ENCODE measurements at regions not wholly inside any gene's neighbourhood (a gene's known extent, or its start where the extent isn't known, plus 50 kb on each side); places are given as distances from the start of the nearest gene placed in this dataset.
"Not testable (repeated sequence)": the region's sequence is repeated elsewhere in the genome, so short reads cannot be mapped to it uniquely, and the experiment has no call there.

DNA sequence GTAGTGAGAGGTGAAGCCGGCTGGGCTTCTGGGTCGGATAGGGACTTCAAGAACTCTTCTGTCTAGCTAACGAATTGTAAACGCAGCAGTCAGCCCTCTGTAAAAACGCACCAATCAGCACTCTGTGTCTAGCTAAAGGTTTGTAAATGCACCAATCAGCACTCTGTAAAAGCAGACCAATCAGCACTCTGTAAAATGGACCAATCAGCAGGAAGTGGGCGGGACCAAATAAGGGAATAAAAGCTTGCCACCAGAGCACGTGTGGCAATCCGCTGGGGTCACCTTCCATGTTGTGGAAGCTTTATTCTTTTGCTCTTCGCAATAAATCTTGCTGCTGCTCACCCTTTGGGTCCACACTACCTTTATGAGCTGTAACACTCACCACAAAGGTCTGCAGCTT, 267.9 kb downstream of the INHBA start:
- FAIRE-seq; DNase-seq; H3K27me3 ChIP-seq (ENCODE audit: control insufficient read depth in 3 of 3, insufficient read depth in 3 of 3, low read length in 3 of 3); H3K27ac ChIP-seq (ENCODE audit: low read depth in 1 of 3, low read length in 2 of 3); H3K4me1 ChIP-seq (ENCODE audit: control insufficient read depth in 3 of 3, insufficient read depth in 2 of 3, low read depth in 1 of 3, low read length in 2 of 3); H3K9me3 ChIP-seq (ENCODE audit: control insufficient read depth in 2 of 2, insufficient read depth in 1 of 2, low read depth in 1 of 2, low read length in 1 of 2); H3K4me3 ChIP-seq (ENCODE audit: low read depth in 1 of 3, low read length in 3 of 3); H3K36me3 ChIP-seq (ENCODE audit: control insufficient read depth in 3 of 3, insufficient read depth in 2 of 3, low read depth in 1 of 3, low read length in 3 of 3): not testable (repeated sequence)
- WGBS, 3 donors = 71 to 80% (median 77%) methylated on average over 9 of the region's 9 CpGs

DNA sequence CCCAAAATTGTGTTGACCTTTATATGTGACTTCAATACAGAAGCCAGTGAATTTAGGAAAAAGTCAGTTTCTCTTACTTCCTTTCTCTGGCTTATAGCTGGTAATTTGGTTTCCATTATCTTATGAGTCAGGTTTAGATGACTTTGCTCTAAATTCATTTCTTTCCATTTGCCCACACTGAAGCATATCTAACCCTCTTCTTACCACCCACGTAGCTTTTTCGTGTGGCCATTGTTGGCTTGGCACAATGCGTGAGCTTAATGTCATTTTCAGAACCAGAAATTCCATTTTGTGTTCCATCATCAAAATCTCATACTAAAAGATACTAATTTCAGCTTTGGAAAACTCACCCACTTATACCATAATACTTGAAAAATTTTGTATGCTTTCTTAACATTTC, 271.2 kb downstream of the INHBA start:
- H3K27ac ChIP-seq (ENCODE audit: low read depth in 1 of 3, low read length in 2 of 3) = no peak overlapping the region
- H3K27me3 ChIP-seq (ENCODE audit: control insufficient read depth in 3 of 3, insufficient read depth in 3 of 3, low read length in 3 of 3) = no peaks in the 10 kb centered on the region
- 86 to 90% (median 87%) methylated on average over 3 of the region's 3 CpGs for WGBS, 3 donors
- H3K9me3 ChIP-seq (ENCODE audit: control insufficient read depth in 2 of 2, insufficient read depth in 1 of 2, low read depth in 1 of 2, low read length in 1 of 2) = peaks cover 0 to 5% of the 10 kb centered on the region in 2 donors
- no peak overlapping the region for H3K4me3 ChIP-seq (ENCODE audit: low read depth in 1 of 3, low read length in 3 of 3)
- H3K36me3 ChIP-seq (ENCODE audit: control insufficient read depth in 3 of 3, insufficient read depth in 2 of 3, low read depth in 1 of 3, low read length in 3 of 3) = no peaks in the 10 kb centered on the region
- DNase-seq (no peak), FAIRE-seq (no peak)
- H3K4me1 ChIP-seq (ENCODE audit: control insufficient read depth in 3 of 3, insufficient read depth in 2 of 3, low read depth in 1 of 3, low read length in 2 of 3) = no peaks in the 10 kb centered on the region

DNA sequence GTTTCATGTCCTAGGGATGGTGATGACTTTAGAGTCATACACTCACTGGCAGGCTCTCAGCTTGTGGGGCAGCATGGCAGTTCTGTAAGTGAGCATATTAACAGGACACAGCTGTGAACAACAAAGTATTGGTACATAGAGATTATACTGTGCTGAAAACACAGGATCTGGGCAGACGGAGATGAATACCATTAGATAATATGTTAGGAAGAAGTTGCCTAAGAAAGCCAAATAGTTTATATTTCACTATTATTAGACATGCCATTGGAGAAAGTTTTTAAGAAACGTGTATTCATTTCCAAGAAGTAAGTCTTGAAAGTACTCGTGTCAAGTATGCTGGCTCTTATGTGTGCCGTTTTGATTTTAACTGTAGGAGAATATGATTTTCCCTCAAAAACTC, 274.5 kb downstream of the INHBA start:
- Histone ChIP-seq H3K4me1 (ENCODE audit: control insufficient read depth in 3 of 3, insufficient read depth in 2 of 3, low read depth in 1 of 3, low read length in 2 of 3) (no peaks in the 10 kb centered on the region), H3K4me3 (ENCODE audit: low read depth in 1 of 3, low read length in 3 of 3) (no peak overlapping the region), H3K9me3 (ENCODE audit: control insufficient read depth in 2 of 2, insufficient read depth in 1 of 2, low read depth in 1 of 2, low read length in 1 of 2) (no peaks in the 10 kb centered on the region), H3K27me3 (ENCODE audit: control insufficient read depth in 3 of 3, insufficient read depth in 3 of 3, low read length in 3 of 3) (no peaks in the 10 kb centered on the region), H3K27ac (ENCODE audit: low read depth in 1 of 3, low read length in 2 of 3) (no peak overlapping the region), H3K36me3 (ENCODE audit: control insufficient read depth in 3 of 3, insufficient read depth in 2 of 3, low read depth in 1 of 3, low read length in 3 of 3) (no peaks in the 10 kb centered on the region)
- 63 to 86% (median 81%) methylated on average over 4 of the region's 4 CpGs for WGBS, 3 donors
- no peak for DNase-seq
- FAIRE-seq = no peak

DNA sequence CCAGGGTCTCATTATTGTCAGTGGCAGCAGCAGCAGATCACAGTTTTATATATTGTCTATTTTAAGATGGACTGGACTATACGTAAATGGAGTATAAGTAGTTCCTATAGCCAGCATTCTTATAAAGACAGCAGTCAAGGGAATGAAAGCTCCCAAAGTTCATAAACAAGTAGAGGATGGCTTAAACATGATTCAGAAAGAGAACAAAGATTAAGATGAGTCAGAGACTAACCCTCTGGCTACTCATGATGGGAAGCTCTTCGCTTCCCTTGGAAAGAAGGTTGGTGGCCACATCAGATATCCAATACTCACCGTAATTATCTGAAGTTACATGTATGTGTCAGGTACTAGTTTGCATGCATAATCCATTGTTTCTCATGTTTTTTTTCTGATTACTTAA, 277.0 kb downstream of the INHBA start:
- H3K4me3 ChIP-seq (ENCODE audit: low read depth in 1 of 3, low read length in 3 of 3) = no peak overlapping the region
- FAIRE-seq (no peak), DNase-seq (no peak)
- H3K4me1 ChIP-seq (ENCODE audit: control insufficient read depth in 3 of 3, insufficient read depth in 2 of 3, low read depth in 1 of 3, low read length in 2 of 3) = no peaks in the 10 kb centered on the region
- no peaks in the 10 kb centered on the region for H3K36me3 ChIP-seq (ENCODE audit: control insufficient read depth in 3 of 3, insufficient read depth in 2 of 3, low read depth in 1 of 3, low read length in 3 of 3)
- H3K27ac ChIP-seq (ENCODE audit: low read depth in 1 of 3, low read length in 2 of 3) = no peak overlapping the region
- H3K9me3 ChIP-seq (ENCODE audit: control insufficient read depth in 2 of 2, insufficient read depth in 1 of 2, low read depth in 1 of 2, low read length in 1 of 2) = no peaks in the 10 kb centered on the region
- H3K27me3 ChIP-seq (ENCODE audit: control insufficient read depth in 3 of 3, insufficient read depth in 3 of 3, low read length in 3 of 3) = no peaks in the 10 kb centered on the region
- WGBS, 3 donors = 85 to 88% (median 87%) methylated on average over 3 of the region's 3 CpGs

DNA sequence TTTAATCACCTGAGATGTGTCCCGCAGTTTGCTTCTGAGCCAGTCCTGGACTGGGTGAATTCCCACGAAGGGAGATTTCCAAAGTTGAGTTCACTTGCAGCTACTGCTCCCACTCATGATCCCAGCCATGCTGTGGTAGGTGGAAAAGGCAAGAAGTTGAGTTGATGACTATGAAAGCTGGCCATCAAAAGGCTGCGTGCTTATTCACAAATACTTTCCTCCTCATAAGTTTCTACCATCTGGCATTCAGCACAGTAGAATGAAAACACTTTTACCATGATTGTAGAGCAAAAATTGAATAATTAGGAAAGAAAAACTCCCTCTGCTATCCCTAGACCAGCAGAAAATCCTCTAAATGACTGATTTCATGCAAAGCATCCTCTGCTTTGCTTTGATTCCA, 281.8 kb downstream of the INHBA start:
- no peak overlapping the region for H3K27ac ChIP-seq (ENCODE audit: low read depth in 1 of 3, low read length in 2 of 3)
- 69 to 80% (median 72%) methylated on average over 3 of the region's 3 CpGs for WGBS, 3 donors
- FAIRE-seq (no peak), DNase-seq (no peak)
- no peaks in the 10 kb centered on the region for H3K9me3 ChIP-seq (ENCODE audit: control insufficient read depth in 2 of 2, insufficient read depth in 1 of 2, low read depth in 1 of 2, low read length in 1 of 2)
- H3K4me3 ChIP-seq (ENCODE audit: low read depth in 1 of 3, low read length in 3 of 3) = no peak overlapping the region
- no peaks in the 10 kb centered on the region for H3K27me3 ChIP-seq (ENCODE audit: control insufficient read depth in 3 of 3, insufficient read depth in 3 of 3, low read length in 3 of 3)
- no peaks in the 10 kb centered on the region for H3K4me1 ChIP-seq (ENCODE audit: control insufficient read depth in 3 of 3, insufficient read depth in 2 of 3, low read depth in 1 of 3, low read length in 2 of 3)
- no peaks in the 10 kb centered on the region for H3K36me3 ChIP-seq (ENCODE audit: control insufficient read depth in 3 of 3, insufficient read depth in 2 of 3, low read depth in 1 of 3, low read length in 3 of 3)

DNA sequence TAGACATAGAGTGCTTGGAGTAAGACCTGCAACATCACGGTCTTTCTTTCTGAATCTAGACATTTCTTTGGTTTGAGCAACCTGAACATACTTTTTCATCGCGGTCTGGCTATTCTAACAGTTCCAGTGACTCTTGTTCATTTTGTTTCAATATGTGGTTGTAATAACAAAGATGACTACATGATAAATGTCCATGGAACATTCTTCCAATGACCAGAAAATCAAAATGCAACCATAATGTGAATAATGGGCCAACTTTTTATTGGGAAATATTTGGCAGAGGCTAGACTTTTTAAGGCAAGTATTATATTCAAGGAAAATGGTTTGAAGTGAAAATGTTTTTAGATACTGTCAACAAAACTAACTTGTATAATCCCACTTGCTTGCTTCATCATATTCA, 282.5 kb downstream of the INHBA start:
- 90 to 93% (median 92%) methylated on average over 3 of the region's 3 CpGs for WGBS, 3 donors
- DNase-seq (no peak), FAIRE-seq (no peak)

DNA sequence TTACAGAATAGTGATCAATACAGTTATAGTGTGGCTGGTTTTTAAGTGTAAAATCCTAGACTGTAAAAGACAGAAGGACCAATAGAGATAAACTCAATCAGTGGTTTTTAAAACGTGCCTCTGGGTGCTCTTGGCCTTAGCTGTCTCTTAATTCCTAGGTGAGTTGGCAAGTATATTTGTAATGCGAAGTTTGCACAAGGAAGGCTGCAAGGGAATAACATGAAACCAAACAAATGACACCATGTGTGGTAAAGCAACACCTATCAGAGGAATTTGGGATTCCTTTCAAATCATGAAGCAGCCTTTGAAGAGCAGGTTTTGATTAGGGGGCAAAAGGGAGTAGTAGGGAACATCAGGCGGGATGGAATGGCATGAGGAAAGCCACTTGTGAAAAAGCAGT, 284.6 kb downstream of the INHBA start:
- H3K4me1 ChIP-seq (ENCODE audit: control insufficient read depth in 3 of 3, insufficient read depth in 2 of 3, low read depth in 1 of 3, low read length in 2 of 3) = no peaks in the 10 kb centered on the region
- no peaks in the 10 kb centered on the region for H3K9me3 ChIP-seq (ENCODE audit: control insufficient read depth in 2 of 2, insufficient read depth in 1 of 2, low read depth in 1 of 2, low read length in 1 of 2)
- H3K27me3 ChIP-seq (ENCODE audit: control insufficient read depth in 3 of 3, insufficient read depth in 3 of 3, low read length in 3 of 3) = no peaks in the 10 kb centered on the region
- no peaks in the 10 kb centered on the region for H3K36me3 ChIP-seq (ENCODE audit: control insufficient read depth in 3 of 3, insufficient read depth in 2 of 3, low read depth in 1 of 3, low read length in 3 of 3)
- no peak overlapping the region for H3K27ac ChIP-seq (ENCODE audit: low read depth in 1 of 3, low read length in 2 of 3)
- H3K4me3 ChIP-seq (ENCODE audit: low read depth in 1 of 3, low read length in 3 of 3) = no peak overlapping the region
- DNase-seq (no peak), FAIRE-seq (no peak)
- WGBS, 3 donors = 56 to 71% (median 56%) methylated on average over 3 of the region's 3 CpGs

More for the DNA sequence above, 282.5 kb downstream of the INHBA start:
- H3K4me1 ChIP-seq (ENCODE audit: control insufficient read depth in 3 of 3, insufficient read depth in 2 of 3, low read depth in 1 of 3, low read length in 2 of 3) = no peaks in the 10 kb centered on the region
- H3K9me3 ChIP-seq (ENCODE audit: control insufficient read depth in 2 of 2, insufficient read depth in 1 of 2, low read depth in 1 of 2, low read length in 1 of 2) = no peaks in the 10 kb centered on the region
- no peaks in the 10 kb centered on the region for H3K27me3 ChIP-seq (ENCODE audit: control insufficient read depth in 3 of 3, insufficient read depth in 3 of 3, low read length in 3 of 3)
- no peak overlapping the region for H3K4me3 ChIP-seq (ENCODE audit: low read depth in 1 of 3, low read length in 3 of 3)
- H3K36me3 ChIP-seq (ENCODE audit: control insufficient read depth in 3 of 3, insufficient read depth in 2 of 3, low read depth in 1 of 3, low read length in 3 of 3) = no peaks in the 10 kb centered on the region
- H3K27ac ChIP-seq (ENCODE audit: low read depth in 1 of 3, low read length in 2 of 3) = no peak overlapping the region

DNA sequence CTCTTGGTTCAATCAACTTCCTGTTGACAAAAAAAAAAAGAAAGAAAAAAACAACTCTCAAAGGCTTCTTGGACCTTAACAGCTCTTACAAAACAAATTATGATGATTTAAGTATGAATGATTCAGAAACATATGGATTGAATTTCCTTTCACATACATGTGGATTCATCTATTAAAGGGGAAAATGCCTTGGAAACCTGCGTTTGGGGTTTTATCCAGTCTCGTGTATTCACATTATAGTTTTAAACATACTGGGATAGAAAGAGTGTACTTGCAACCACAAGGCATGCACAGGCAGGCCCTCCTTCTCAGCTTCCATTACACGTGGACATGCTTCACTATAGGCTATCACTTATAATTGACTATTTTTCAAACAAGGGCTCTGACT, 286.7 kb downstream of the INHBA start:
- FAIRE-seq (no peak), DNase-seq (no peak)
- 77 to 88% (median 79%) methylated on average over 3 of the region's 3 CpGs for WGBS, 3 donors
- Histone ChIP-seq H3K27ac (ENCODE audit: low read depth in 1 of 3, low read length in 2 of 3) (no peak overlapping the region), H3K36me3 (ENCODE audit: control insufficient read depth in 3 of 3, insufficient read depth in 2 of 3, low read depth in 1 of 3, low read length in 3 of 3) (no peaks in the 10 kb centered on the region), H3K4me1 (ENCODE audit: control insufficient read depth in 3 of 3, insufficient read depth in 2 of 3, low read depth in 1 of 3, low read length in 2 of 3) (no peaks in the 10 kb centered on the region), H3K27me3 (ENCODE audit: control insufficient read depth in 3 of 3, insufficient read depth in 3 of 3, low read length in 3 of 3) (no peaks in the 10 kb centered on the region), H3K9me3 (ENCODE audit: control insufficient read depth in 2 of 2, insufficient read depth in 1 of 2, low read depth in 1 of 2, low read length in 1 of 2) (no peaks in the 10 kb centered on the region), H3K4me3 (ENCODE audit: low read depth in 1 of 3, low read length in 3 of 3) (no peak overlapping the region)

DNA sequence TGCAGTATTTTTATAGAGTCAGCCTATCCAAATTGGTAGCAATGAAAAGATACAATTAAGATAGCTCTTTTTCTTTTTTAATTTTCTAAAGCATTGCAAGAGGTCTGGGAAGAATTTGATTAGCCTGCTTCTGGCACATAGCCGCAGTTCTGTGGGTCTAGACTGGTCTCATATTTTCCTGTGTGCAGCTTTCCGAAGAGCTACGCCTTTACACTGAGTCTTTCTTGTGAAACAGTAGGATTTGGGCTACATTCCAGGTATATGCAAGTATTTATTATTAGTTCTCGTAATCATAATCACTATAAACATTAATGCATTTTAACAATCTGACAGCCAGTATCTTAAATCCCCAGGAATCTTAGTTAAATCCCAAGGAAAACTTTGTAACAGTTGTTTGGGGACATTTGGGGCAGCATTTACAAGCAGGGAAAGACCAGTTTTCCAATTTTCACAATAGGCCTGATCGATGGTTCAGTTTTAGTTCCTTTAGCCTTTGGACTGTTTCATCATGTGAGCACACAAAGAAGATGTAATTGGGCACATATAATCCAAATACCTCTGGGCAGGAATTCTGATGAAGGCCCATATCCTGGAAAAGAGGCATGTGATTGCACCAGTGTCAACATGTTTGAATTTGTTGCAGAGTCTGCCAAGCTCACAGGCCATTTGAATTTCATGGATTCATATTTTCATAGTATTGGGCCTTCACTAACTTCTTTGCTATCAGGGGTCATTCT, 287.3 kb downstream of the INHBA start:
- Histone ChIP-seq H3K36me3 (ENCODE audit: control insufficient read depth in 3 of 3, insufficient read depth in 2 of 3, low read depth in 1 of 3, low read length in 3 of 3) (no peaks in the 10 kb centered on the region), H3K27me3 (ENCODE audit: control insufficient read depth in 3 of 3, insufficient read depth in 3 of 3, low read length in 3 of 3) (no peaks in the 10 kb centered on the region), H3K4me1 (ENCODE audit: control insufficient read depth in 3 of 3, insufficient read depth in 2 of 3, low read depth in 1 of 3, low read length in 2 of 3) (no peaks in the 10 kb centered on the region), H3K27ac (ENCODE audit: low read depth in 1 of 3, low read length in 2 of 3) (no peak overlapping the region), H3K9me3 (ENCODE audit: control insufficient read depth in 2 of 2, insufficient read depth in 1 of 2, low read depth in 1 of 2, low read length in 1 of 2) (no peaks in the 10 kb centered on the region), H3K4me3 (ENCODE audit: low read depth in 1 of 3, low read length in 3 of 3) (no peak overlapping the region)
- DNase-seq (no peak), FAIRE-seq (no peak)
- 68 to 79% (median 78%) methylated on average over 5 of the region's 5 CpGs for WGBS, 3 donors
